ENCODE measurements at regions not wholly inside any gene's neighbourhood (a gene's known extent, or its start where the extent isn't known, plus 50 kb on each side); places are given as distances from the start of the nearest gene placed in this dataset.

DNA sequence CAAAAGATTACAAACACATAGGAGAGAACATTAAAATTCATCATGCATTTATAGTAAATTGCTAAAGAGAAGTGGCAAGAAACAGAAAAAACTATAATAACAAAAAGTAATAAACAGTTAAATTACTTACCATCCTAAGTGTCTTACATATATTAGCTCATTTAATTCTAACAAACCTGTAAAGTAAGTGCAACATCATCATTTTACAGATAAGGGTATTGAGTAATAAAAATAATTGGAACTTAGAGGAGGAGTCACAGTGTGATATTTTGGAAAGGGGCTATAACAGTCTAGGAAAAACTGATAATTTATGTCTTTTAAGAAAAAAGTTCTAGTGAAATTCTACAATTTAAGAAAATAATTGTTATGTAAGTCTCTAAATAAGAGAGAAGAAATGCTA is 592.8 kb downstream of the DMRTA1 start:
- no peak for TF ChIP-seq EZH2 (IDR thresholded peaks at IDR 0.05; ENCODE audit: insufficient read depth, poor library complexity, severe bottlenecking)
- TF ChIP-seq EZH2phosphoT487 (IDR thresholded peaks at IDR 0.05; ENCODE audit: insufficient read depth, low read depth) = no peak
